SU-DHL-6 (cell line): ENCODE measurements at regions not wholly inside any gene's neighbourhood (a gene's known extent, or its start where the extent isn't known, plus 50 kb on each side); places are given as distances from the start of the nearest gene placed in this dataset.

Source experiments
- H2AFZ ChIP-seq: fragments of 200-600 bp; sonication (generic); 2 replicates; pipeline ENCODE4 v1.6.1; 2014; ENCODE audit warnings: low read depth, mild to moderate bottlenecking, moderate library complexity, mixed read lengths, antibody characterized with exemption, low read length; ENCODE audit not compliant: severe bottlenecking
- H3F3A ChIP-seq: fragments of 200-600 bp; shearing (Covaris generic); 2 replicates; pipeline ENCODE4 v1.6.0; 2016; ENCODE audit warnings: antibody characterized with exemption, mild to moderate bottlenecking; ENCODE audit not compliant: insufficient read depth
- H3K27ac ChIP-seq: fragments of 200-600 bp; sonication (generic); 2 replicates; pipeline ENCODE4 v1.5.1; 2016; ENCODE audit warnings: low read depth, mild to moderate bottlenecking, low read length, moderate library complexity, mixed read lengths
- H3K27me3 ChIP-seq: fragments of 200-600 bp; sonication (generic), shearing (Covaris generic); 2 replicates; pipeline ENCODE4 v1.6.0; 2014; ENCODE audit warnings: mild to moderate bottlenecking, low read length
- H3K36me3 ChIP-seq: fragments of 200-600 bp; sonication (generic); 2 replicates; pipeline ENCODE4 v1.6.1; 2014; ENCODE audit warnings: mild to moderate bottlenecking, low read length, mixed read lengths
- H3K4me2 ChIP-seq: fragments of 300-600, 200-600 bp; shearing (Covaris generic), sonication (generic); 2 replicates; pipeline ENCODE4 v1.6.0; 2014; ENCODE audit warnings: low read length, low read depth, mild to moderate bottlenecking; ENCODE audit not compliant: poor library complexity, severe bottlenecking
- H3K4me3 ChIP-seq: fragments of 200-600 bp; sonication (generic); 2 replicates; pipeline ENCODE4 v1.5.1; 2014; ENCODE audit warnings: antibody characterized with exemption, low read length, mild to moderate bottlenecking, mixed read lengths; ENCODE audit not compliant: insufficient read depth, poor library complexity, severe bottlenecking
- H3K79me2 ChIP-seq: fragments of 200-600 bp; sonication (generic); 2 replicates; pipeline ENCODE4 v1.6.1; 2014; ENCODE audit warnings: mild to moderate bottlenecking, low read length, moderate library complexity; ENCODE audit not compliant: insufficient read depth
- H3K9ac ChIP-seq: fragments of 200-600 bp; sonication (generic); 2 replicates; pipeline ENCODE4 v1.7.0; 2014; ENCODE audit warnings: mild to moderate bottlenecking, low read length
- H3K9me2 ChIP-seq: fragments of 200-600 bp; sonication (generic); replicated peaks from 2 replicates; pipeline ENCODE4 v1.6.1; 2014; ENCODE audit warnings: low read length; ENCODE audit not compliant: insufficient read depth
- H3K9me3 ChIP-seq: fragments of 200-600 bp; sonication (generic); 2 replicates; pipeline ENCODE4 v1.6.1; 2014; ENCODE audit warnings: low read length, mixed read lengths; ENCODE audit not compliant: insufficient read depth
- H4K20me1 ChIP-seq: fragments of 200-600 bp; sonication (generic); 2 replicates; pipeline ENCODE4 v1.6.1; 2014; ENCODE audit warnings: low read depth, mild to moderate bottlenecking, antibody characterized with exemption, low read length, moderate library complexity, mixed read lengths
- CTCF ChIP-seq: fragments of 200-600 bp; sonication (generic); IDR thresholded peaks from one replicate; pipeline ENCODE4 v1.5.1; 2017; ENCODE audit warnings: antibody characterized with exemption, mild to moderate bottlenecking, low read length, moderate library complexity; ENCODE audit not compliant: insufficient read depth, poor library complexity, severe bottlenecking
- EZH2phosphoT487 ChIP-seq: fragments of 200-600 bp; sonication (generic), shearing (Covaris generic); conservative IDR thresholded peaks from 2 replicates; pipeline ENCODE4 v1.6.1; 2018; ENCODE audit warnings: mild to moderate bottlenecking, antibody characterized with exemption, low read length, moderate library complexity, mixed read lengths

GRCh38 chr20:4073852-4074741 is 58.7 kb upstream of the RNF24 start:
- Histone ChIP-seq H3K4me2 (no peak overlapping the region), H4K20me1 (no peaks in the 10 kb centered on the region), H3K4me3 (no peak overlapping the region), H3K9me2 (no peaks in the 10 kb centered on the region), H3K27ac (no peak overlapping the region), H3K27me3 (no peaks in the 10 kb centered on the region), H3K36me3 (no peaks in the 10 kb centered on the region), H3K9ac (no peak overlapping the region), H3K9me3 (no peaks in the 10 kb centered on the region), H2AFZ (no peak overlapping the region), H3F3A (no peaks in the 10 kb centered on the region), H3K79me2 (no peaks in the 10 kb centered on the region)
- TF ChIP-seq EZH2phosphoT487 (no peak), CTCF (no peak)

GRCh38 chr20:4071178-4071693 is 55.9 kb upstream of the RNF24 start:
- H3F3A ChIP-seq, result no peaks in the 10 kb centered on the region
- no peaks in the 10 kb centered on the region for H4K20me1 ChIP-seq
- H3K27ac ChIP-seq, result no peak overlapping the region
- no peak overlapping the region for H3K9ac ChIP-seq
- no peak overlapping the region for H3K4me2 ChIP-seq
- no peaks in the 10 kb centered on the region for H3K79me2 ChIP-seq
- H3K27me3 ChIP-seq, result no peaks in the 10 kb centered on the region
- H3K36me3 ChIP-seq, result no peaks in the 10 kb centered on the region
- TF ChIP-seq CTCF, result no peak
- no peak overlapping the region for H2AFZ ChIP-seq
- no peak overlapping the region for H3K4me3 ChIP-seq
- no peaks in the 10 kb centered on the region for H3K9me3 ChIP-seq
- no peaks in the 10 kb centered on the region for H3K9me2 ChIP-seq

GRCh38 chr20:4070323-4071177 is 55.2 kb upstream of the RNF24 start:
- Histone ChIP-seq H4K20me1 (no peaks in the 10 kb centered on the region), H3K9ac (no peak overlapping the region), H3K27ac (no peak overlapping the region), H3K4me2 (no peak overlapping the region), H2AFZ (no peak overlapping the region), H3K9me3 (no peaks in the 10 kb centered on the region), H3K4me3 (no peak overlapping the region), H3K9me2 (no peaks in the 10 kb centered on the region), H3K36me3 (no peaks in the 10 kb centered on the region), H3K79me2 (no peaks in the 10 kb centered on the region), H3F3A (no peaks in the 10 kb centered on the region), H3K27me3 (no peaks in the 10 kb centered on the region)
- TF ChIP-seq CTCF (no peak), EZH2phosphoT487 (no peak)
